SU-DHL-6 (cell line): ENCODE measurements at regions not wholly inside any gene's neighbourhood (a gene's known extent, or its start where the extent isn't known, plus 50 kb on each side); places are given as distances from the start of the nearest gene placed in this dataset.

ENCODE experiments used
- EZH2phosphoT487 ChIP-seq: fragments of 200-600 bp; sonication (generic), shearing (Covaris generic); conservative IDR thresholded peaks from 2 replicates; pipeline ENCODE4 v1.6.1; 2018; ENCODE audit warnings: mild to moderate bottlenecking, antibody characterized with exemption, low read length, moderate library complexity, mixed read lengths
- TF ChIP-seq, protein P1 (sequence below): fragments of 200-600 bp; sonication (generic); IDR thresholded peaks from one replicate; pipeline ENCODE4 v1.5.1; 2017; ENCODE audit warnings: antibody characterized with exemption, mild to moderate bottlenecking, low read length, moderate library complexity; ENCODE audit not compliant: insufficient read depth, poor library complexity, severe bottlenecking

GRCh38 chr12:19916974-19917373, 451.4 kb upstream of the PDE3A start:
- TF ChIP-seq, protein P1, sequence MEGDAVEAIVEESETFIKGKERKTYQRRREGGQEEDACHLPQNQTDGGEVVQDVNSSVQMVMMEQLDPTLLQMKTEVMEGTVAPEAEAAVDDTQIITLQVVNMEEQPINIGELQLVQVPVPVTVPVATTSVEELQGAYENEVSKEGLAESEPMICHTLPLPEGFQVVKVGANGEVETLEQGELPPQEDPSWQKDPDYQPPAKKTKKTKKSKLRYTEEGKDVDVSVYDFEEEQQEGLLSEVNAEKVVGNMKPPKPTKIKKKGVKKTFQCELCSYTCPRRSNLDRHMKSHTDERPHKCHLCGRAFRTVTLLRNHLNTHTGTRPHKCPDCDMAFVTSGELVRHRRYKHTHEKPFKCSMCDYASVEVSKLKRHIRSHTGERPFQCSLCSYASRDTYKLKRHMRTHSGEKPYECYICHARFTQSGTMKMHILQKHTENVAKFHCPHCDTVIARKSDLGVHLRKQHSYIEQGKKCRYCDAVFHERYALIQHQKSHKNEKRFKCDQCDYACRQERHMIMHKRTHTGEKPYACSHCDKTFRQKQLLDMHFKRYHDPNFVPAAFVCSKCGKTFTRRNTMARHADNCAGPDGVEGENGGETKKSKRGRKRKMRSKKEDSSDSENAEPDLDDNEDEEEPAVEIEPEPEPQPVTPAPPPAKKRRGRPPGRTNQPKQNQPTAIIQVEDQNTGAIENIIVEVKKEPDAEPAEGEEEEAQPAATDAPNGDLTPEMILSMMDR = no peak
- TF ChIP-seq EZH2phosphoT487 = no peak
